GM19395 (cell line): ENCODE measurements at regions not wholly inside any gene's neighbourhood (a gene's known extent, or its start where the extent isn't known, plus 50 kb on each side); places are given as distances from the start of the nearest gene placed in this dataset.
"Not testable (repeated sequence)": the region's sequence is repeated elsewhere in the genome, so short reads cannot be mapped to it uniquely, and the experiment has no call there.

Source experiments
- ATAC-seq: cut with Tn5 transposase; IDR thresholded peaks from one replicate; pipeline ENCODE4 v1.9.1; 2021; ENCODE audit warnings: mild to moderate bottlenecking, moderate library complexity; ENCODE audit not compliant: unreplicated experiment

GRCh38 chr5:173667702-173668101, 51.3 kb upstream of the BOD1 start:
- ATAC-seq, result no peak

- no peak for ATAC-seq
Observed at GRCh38 chr5:173668245-173668800, 51.9 kb upstream of the BOD1 start.

GRCh38 chr5:173668910-173669309, 52.5 kb upstream of the BOD1 start:
- ATAC-seq, result no peak

GRCh38 chr5:173669483-173669882, 53.0 kb upstream of the BOD1 start:
- ATAC-seq, result no peak

- ATAC-seq, result no peak
Observed at GRCh38 chr5:173670130-173670651, 53.7 kb upstream of the BOD1 start.

- no peak for ATAC-seq
Observed at GRCh38 chr5:173670791-173671120, 54.3 kb upstream of the BOD1 start.

- no peak for ATAC-seq
Observed at GRCh38 chr5:173671121-173671949, 54.9 kb upstream of the BOD1 start.

- no peak for ATAC-seq
Observed at GRCh38 chr5:173672166-173672565, 55.7 kb upstream of the BOD1 start.

GRCh38 chr5:173672891-173673290, 56.4 kb upstream of the BOD1 start:
- ATAC-seq, result no peak

- ATAC-seq, result no peak
Observed at GRCh38 chr5:173673295-173674101, 57.0 kb upstream of the BOD1 start.

- no peak for ATAC-seq
Observed at GRCh38 chr5:173675287-173675996, 59.0 kb upstream of the BOD1 start.

GRCh38 chr5:173676375-173676774, 59.9 kb upstream of the BOD1 start:
- no peak for ATAC-seq

- ATAC-seq, result no peak
Observed at GRCh38 chr5:173677125-173677672, 60.7 kb upstream of the BOD1 start.

GRCh38 chr5:173679909-173680630, 63.6 kb upstream of the BOD1 start:
- ATAC-seq, result peak; percentile 67

- peak; percentile 74 for ATAC-seq
Observed at GRCh38 chr5:173680660-173681242, 64.3 kb upstream of the BOD1 start.

- no peak for ATAC-seq
Observed at GRCh38 chr5:173682313-173682712, 65.9 kb upstream of the BOD1 start.

GRCh38 chr5:173684535-173684934, 68.1 kb upstream of the BOD1 start:
- ATAC-seq, result not testable (repeated sequence)

GRCh38 chr5:173686950-173687349, 70.5 kb upstream of the BOD1 start:
- no peak for ATAC-seq

GRCh38 chr5:173688703-173689102, 72.3 kb upstream of the BOD1 start:
- ATAC-seq, result no peak
